ENCODE measurements at regions not wholly inside any gene's neighbourhood (a gene's known extent, or its start where the extent isn't known, plus 50 kb on each side); places are given as distances from the start of the nearest gene placed in this dataset.

DNA sequence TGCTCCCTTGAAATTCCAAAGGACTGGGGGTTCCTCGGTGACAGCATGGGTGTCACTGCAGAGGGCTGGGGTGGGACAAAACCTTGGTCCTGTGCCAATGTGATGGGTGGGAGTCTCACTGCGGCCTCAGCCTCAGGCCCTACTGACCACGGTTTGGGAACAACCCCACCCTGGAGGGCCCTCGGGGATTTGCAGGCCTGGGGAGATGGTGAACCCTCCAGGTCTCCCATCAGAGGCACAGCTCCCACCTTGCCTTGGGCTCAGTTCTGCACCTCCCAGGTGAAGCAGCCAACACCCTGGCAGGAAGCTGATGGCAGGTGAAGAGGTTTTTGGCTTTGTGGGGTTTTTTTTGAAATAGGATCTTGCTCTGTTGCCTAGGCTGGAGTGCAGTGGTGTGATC, 286.8 kb downstream of the PBX3 start:
- TF ChIP-seq, protein P1, sequence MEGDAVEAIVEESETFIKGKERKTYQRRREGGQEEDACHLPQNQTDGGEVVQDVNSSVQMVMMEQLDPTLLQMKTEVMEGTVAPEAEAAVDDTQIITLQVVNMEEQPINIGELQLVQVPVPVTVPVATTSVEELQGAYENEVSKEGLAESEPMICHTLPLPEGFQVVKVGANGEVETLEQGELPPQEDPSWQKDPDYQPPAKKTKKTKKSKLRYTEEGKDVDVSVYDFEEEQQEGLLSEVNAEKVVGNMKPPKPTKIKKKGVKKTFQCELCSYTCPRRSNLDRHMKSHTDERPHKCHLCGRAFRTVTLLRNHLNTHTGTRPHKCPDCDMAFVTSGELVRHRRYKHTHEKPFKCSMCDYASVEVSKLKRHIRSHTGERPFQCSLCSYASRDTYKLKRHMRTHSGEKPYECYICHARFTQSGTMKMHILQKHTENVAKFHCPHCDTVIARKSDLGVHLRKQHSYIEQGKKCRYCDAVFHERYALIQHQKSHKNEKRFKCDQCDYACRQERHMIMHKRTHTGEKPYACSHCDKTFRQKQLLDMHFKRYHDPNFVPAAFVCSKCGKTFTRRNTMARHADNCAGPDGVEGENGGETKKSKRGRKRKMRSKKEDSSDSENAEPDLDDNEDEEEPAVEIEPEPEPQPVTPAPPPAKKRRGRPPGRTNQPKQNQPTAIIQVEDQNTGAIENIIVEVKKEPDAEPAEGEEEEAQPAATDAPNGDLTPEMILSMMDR (IDR thresholded peaks at IDR 0.05; ENCODE audit: insufficient read depth, low read length): no peak
- TF ChIP-seq GABPA (IDR thresholded peaks at IDR 0.05; ENCODE audit: low read depth): no peak

All from HL-60 (cell line).